B cell (primary cell): ENCODE measurements at regions not wholly inside any gene's neighbourhood (a gene's known extent, or its start where the extent isn't known, plus 50 kb on each side); places are given as distances from the start of the nearest gene placed in this dataset.

Source experiments
- ATAC-seq: fragments of 200-7000 bp; cut with Tn5 transposase; one replicate; pipeline ENCODE4 v1.10.0; 2021; ENCODE audit warnings: low read depth, mild to moderate bottlenecking, moderate number of reproducible peaks, moderate library complexity
- CTCF ChIA-PET: fragments of 350-600 bp; sonication (Branson Sonifier 250); formaldehyde crosslinking; loops from one replicate; lab custom pipeline; 2021; ENCODE audit warnings: antibody characterized with exemption, inconsistent platforms; lab: Charles Lee
- POLR2A ChIA-PET: fragments of 350-600 bp; sonication (Branson Sonifier 250); formaldehyde crosslinking; loops from one replicate; lab custom pipeline; 2021; ENCODE audit warnings: antibody characterized with exemption; lab: Charles Lee
- DNase-seq: peaks from one replicate; pipeline ENCODE4 v3.0.0; 2013
- H2AFZ ChIP-seq: 2 replicates; pipeline ENCODE4 v1.6.1; 2012; ENCODE audit warnings: mild to moderate bottlenecking, low read depth, low read length; ENCODE audit not compliant: insufficient read depth, poor library complexity, severe bottlenecking
- H3K27ac ChIP-seq, 2 donors: 1 replicate in 1 of 2; 2 replicates in 1 of 2; pipeline ENCODE4 v1.5.1; 2012 to 2013; ENCODE audit warnings: low read length in 2 of 2, mild to moderate bottlenecking in 2 of 2, moderate library complexity in 1 of 2
- H3K27me3 ChIP-seq, 4 experiments: fragments of 200-600 bp in 1 of 4; sonication (generic) in 1 of 4; replicated peaks in 1 of 4; 1 replicate in 2 of 4; 2 replicates in 2 of 4; pipeline versions ENCODE4 v1.6.1 to v1.7.0; 2013 to 2016; ENCODE audit warnings: low read length in 3 of 4, mild to moderate bottlenecking in 2 of 4, mixed read lengths in 1 of 4, moderate library complexity in 1 of 4; ENCODE audit not compliant: insufficient read depth in 4 of 4, control insufficient read depth in 3 of 4; ENCODE audit errors: control extremely low read depth in 1 of 4
- H3K36me3 ChIP-seq, 2 experiments: replicated peaks in 1 of 2; 1 replicate in 1 of 2; 2 replicates in 1 of 2; pipeline versions ENCODE4 v1.6.1 to v1.7.1; 2013; ENCODE audit warnings: low read length in 1 of 2; ENCODE audit not compliant: insufficient read depth in 2 of 2, control insufficient read depth in 1 of 2; ENCODE audit errors: control extremely low read depth in 1 of 2, extremely low read depth in 1 of 2
- H3K4me1 ChIP-seq, 2 donors: fragments of 200-600 bp in 1 of 2; sonication (generic) in 1 of 2; 1 replicate in 1 of 2; 2 replicates in 1 of 2; pipeline versions ENCODE4 v1.5.1 to v1.6.1; 2013 to 2017; ENCODE audit warnings: low read length in 2 of 2; ENCODE audit not compliant: control insufficient read depth in 2 of 2, insufficient read depth in 2 of 2
- H3K4me2 ChIP-seq: replicated peaks from 2 replicates; pipeline ENCODE3; 2012; ENCODE audit warnings: mild to moderate bottlenecking, low read depth, low read length; ENCODE audit not compliant: poor library complexity, severe bottlenecking
- H3K4me3 ChIP-seq, 5 experiments: fragments of 200-600 bp in 1 of 5; sonication (generic) in 1 of 5; 1 replicate in 3 of 5; 2 replicates in 2 of 5; pipeline versions ENCODE4 v1.5.1 to v1.7.0; 2011 to 2016; ENCODE audit warnings: low read length in 4 of 5, mild to moderate bottlenecking in 4 of 5, low read depth in 2 of 5, control low read depth in 1 of 5, moderate library complexity in 1 of 5; ENCODE audit not compliant: insufficient read depth in 1 of 5; ENCODE audit errors: control extremely low read depth in 1 of 5, extremely low read depth in 1 of 5
- H3K79me2 ChIP-seq: fragments of 200-600 bp; sonication (generic); one replicate; pipeline ENCODE4 v1.6.0; 2016; ENCODE audit warnings: low read length; ENCODE audit not compliant: control insufficient read depth, insufficient read depth
- H3K9ac ChIP-seq: fragments of 200-600 bp; sonication (generic); 2 replicates; pipeline ENCODE4 v1.6.1; 2017; ENCODE audit warnings: mild to moderate bottlenecking, low read length, moderate library complexity
- H3K9me3 ChIP-seq, 3 donors: one replicate each; pipeline versions ENCODE4 v1.6.1 to v1.7.1; 2013; ENCODE audit warnings: low read length in 2 of 3; ENCODE audit not compliant: control insufficient read depth in 2 of 3, insufficient read depth in 1 of 3; ENCODE audit errors: control extremely low read depth in 1 of 3
- H4K20me1 ChIP-seq: 2 replicates; pipeline ENCODE4 v1.6.0; 2012; ENCODE audit warnings: mild to moderate bottlenecking, low read length; ENCODE audit not compliant: insufficient read depth, control insufficient read depth, poor library complexity, severe bottlenecking
- H3K27ac Mint-ChIP-seq: one replicate; pipeline ENCODE4 v1.8.0; 2021; ENCODE audit warnings: mixed read lengths
- H3K27me3 Mint-ChIP-seq: one replicate; pipeline ENCODE4 v1.8.0; 2021; ENCODE audit warnings: mixed read lengths
- H3K4me1 Mint-ChIP-seq: one replicate; pipeline ENCODE4 v1.8.0; 2021; ENCODE audit warnings: mixed read lengths
- H3K4me3 Mint-ChIP-seq: one replicate; pipeline ENCODE4 v1.8.0; 2021; ENCODE audit warnings: mixed read lengths
- H3K9me3 Mint-ChIP-seq: one replicate; pipeline ENCODE4 v1.8.0; 2022; ENCODE audit warnings: mixed read lengths; ENCODE audit not compliant: insufficient read depth
- CTCF ChIP-seq: fragments of 200-600 bp; IDR thresholded peaks from one replicate; pipeline ENCODE4 v1.8.0; 2022; ENCODE audit warnings: antibody characterized with exemption, mild to moderate bottlenecking
- EZH2 ChIP-seq: IDR thresholded peaks from 2 replicates; pipeline ENCODE4 v1.6.1; 2012; ENCODE audit warnings: borderline replicate concordance, low read depth, mild to moderate bottlenecking, moderate library complexity, low read length; ENCODE audit not compliant: insufficient read depth, poor library complexity, severe bottlenecking
- WGBS: methylation state at CpG from one replicate; pipeline ENCODE4 v1.1.5; 2013; ENCODE audit warnings: missing lambda C conversion rate; ENCODE audit not compliant: insufficient coverage; 5-methylcytosine and 5-hydroxymethylcytosine counted together
- intact Hi-C: fragments of 100-400 bp; cut with micrococcal nuclease; formaldehyde crosslinking; loops from one replicate; pipeline ENCODE4 v1.10.0; 2022

- DNase-seq = no peak
- ATAC-seq = no peak
Measured at GRCh38 chr3:140768941-140769340, 91.1 kb downstream of the TRIM42 start.

GRCh38 chr3:140769951-140770350 is 92.1 kb downstream of the TRIM42 start:
- Histone ChIP-seq H2AFZ (no peak overlapping the region), H3K4me1 (no peaks in the 10 kb centered on the region), H3K27me3 (no peaks in the 10 kb centered on the region), H4K20me1 (no peaks in the 10 kb centered on the region), H3K27ac (no peak overlapping the region), H3K36me3 (no peaks in the 10 kb centered on the region), H3K9me3 (no peaks in the 10 kb centered on the region), H3K4me2 (no peak overlapping the region), H3K4me3 (no peak overlapping the region), H3K9ac (no peak overlapping the region), H3K79me2 (no peaks in the 10 kb centered on the region)
- no peak for ATAC-seq
- peaks cover 7% of the 10 kb centered on the region for H3K4me1 Mint-ChIP-seq
- 89% methylated on average over 5 of the region's 6 CpGs for WGBS
- intact Hi-C loops = no loop called here
- DNase-seq = no peak
- TF ChIP-seq CTCF (no peak), EZH2 (no peak)
- CTCF ChIA-PET = no interaction called here
- H3K27ac Mint-ChIP-seq = no peak overlapping the region
- POLR2A ChIA-PET = no interaction called here
- no peaks in the 10 kb centered on the region for H3K9me3 Mint-ChIP-seq
- peaks cover 17% of the 10 kb centered on the region for H3K27me3 Mint-ChIP-seq
- no peak overlapping the region for H3K4me3 Mint-ChIP-seq

More at GRCh38 chr3:140768941-140769340, 91.1 kb downstream of the TRIM42 start:
- Mint-ChIP-seq H3K27ac (no peak overlapping the region), H3K4me3 (no peak overlapping the region), H3K9me3 (no peaks in the 10 kb centered on the region), H3K27me3 (peaks cover 17% of the 10 kb centered on the region), H3K4me1 (peaks cover 7% of the 10 kb centered on the region)
- no peaks in the 10 kb centered on the region for H3K79me2 ChIP-seq
- no peak overlapping the region for H3K4me3 ChIP-seq
- CTCF ChIA-PET = no interaction called here
- no peaks in the 10 kb centered on the region for H3K36me3 ChIP-seq
- no peak overlapping the region for H3K9ac ChIP-seq
- no CpG with 5 or more reads among the region's 2 CpGs for WGBS
- no peak overlapping the region for H2AFZ ChIP-seq
- TF ChIP-seq EZH2 (no peak), CTCF (no peak)
- no peak overlapping the region for H3K27ac ChIP-seq
- intact Hi-C loops = no loop called here
- POLR2A ChIA-PET = no interaction called here
- no peaks in the 10 kb centered on the region for H3K4me1 ChIP-seq
- H3K9me3 ChIP-seq = no peaks in the 10 kb centered on the region
- no peak overlapping the region for H3K4me2 ChIP-seq
- no peaks in the 10 kb centered on the region for H3K27me3 ChIP-seq
- H4K20me1 ChIP-seq = no peaks in the 10 kb centered on the region
